ENCODE measurements at regions not wholly inside any gene's neighbourhood (a gene's known extent, or its start where the extent isn't known, plus 50 kb on each side); places are given as distances from the start of the nearest gene placed in this dataset.

GRCh38 chr12:114746297-114747011 lies 62.5 kb upstream of the TBX3 start:
- DNase-seq (ENCODE audit: low spot score): no peak

- peak; percentile 57 for DNase-seq (ENCODE audit: low spot score)
Observed at GRCh38 chr12:114744691-114745090, 60.7 kb upstream of the TBX3 start.

- no peak for DNase-seq (ENCODE audit: low spot score)
Observed at GRCh38 chr12:114744285-114744684, 60.3 kb upstream of the TBX3 start.

DNA sequence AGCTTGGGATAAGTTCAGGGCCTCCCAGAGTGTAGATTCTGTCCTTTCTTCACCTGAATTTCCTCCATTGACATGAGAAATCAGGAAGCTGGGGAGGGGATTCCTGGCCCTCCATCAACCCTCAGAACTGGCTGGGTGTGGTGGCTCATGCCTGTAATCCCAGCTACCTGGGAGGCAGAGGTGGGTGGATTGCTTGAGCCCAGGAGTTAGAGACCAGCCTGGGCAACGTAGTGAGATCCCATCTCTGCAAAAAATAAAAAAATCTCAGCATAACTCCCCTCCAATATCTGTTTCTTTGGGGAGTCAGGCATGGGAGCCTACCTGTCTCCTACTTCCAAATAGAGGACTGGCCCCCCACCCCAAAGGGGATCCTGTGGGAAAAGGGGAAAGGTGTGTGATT lies 59.8 kb upstream of the TBX3 start:
- no peak for DNase-seq (ENCODE audit: low spot score)

- no peak for DNase-seq (ENCODE audit: low spot score)
Observed at GRCh38 chr12:114743289-114743688, 59.3 kb upstream of the TBX3 start.

DNA sequence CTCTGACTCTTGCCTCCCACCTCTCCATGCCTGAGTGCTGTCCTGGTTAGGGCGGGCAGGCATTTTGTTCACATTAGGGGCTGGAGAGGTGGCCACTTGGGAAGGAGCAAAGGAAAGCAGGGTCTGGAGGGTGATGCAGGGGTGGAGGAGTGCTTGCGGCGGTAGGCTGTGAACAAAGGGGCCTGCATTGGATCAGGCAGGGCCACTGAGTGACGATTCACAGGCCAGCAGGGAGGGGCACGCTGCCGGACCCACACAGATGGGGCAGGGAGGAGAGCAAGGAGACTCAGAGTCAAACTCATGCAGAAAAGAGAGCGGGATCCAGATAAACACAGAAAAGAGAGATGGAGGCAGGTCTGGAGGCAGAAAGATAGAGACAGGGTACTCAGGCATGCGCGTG lies 58.4 kb upstream of the TBX3 start:
- no peak for DNase-seq (ENCODE audit: low spot score)

- DNase-seq (ENCODE audit: low spot score): no peak
Observed at GRCh38 chr12:114741940-114742339, 58.0 kb upstream of the TBX3 start.

DNA sequence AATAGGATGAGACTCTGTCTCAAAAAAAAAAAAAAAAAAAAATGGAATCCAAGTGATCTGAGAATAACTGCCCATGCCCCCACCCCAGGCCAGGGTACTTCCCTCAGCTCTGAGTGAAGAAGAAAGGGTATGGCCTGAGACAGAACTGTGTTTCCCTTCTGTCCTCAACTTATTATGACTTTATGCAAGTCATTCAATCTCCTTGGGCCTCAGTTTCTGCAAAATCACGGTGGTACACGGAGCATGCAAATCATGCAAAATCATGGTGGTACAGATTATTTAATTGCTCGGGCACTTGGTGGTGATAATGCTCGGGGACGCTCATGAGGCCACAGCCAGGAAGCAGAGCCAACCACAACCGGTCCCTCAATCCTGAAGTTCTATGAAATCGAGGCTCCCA lies 56.5 kb upstream of the TBX3 start:
- DNase-seq (ENCODE audit: low spot score): no peak

DNA sequence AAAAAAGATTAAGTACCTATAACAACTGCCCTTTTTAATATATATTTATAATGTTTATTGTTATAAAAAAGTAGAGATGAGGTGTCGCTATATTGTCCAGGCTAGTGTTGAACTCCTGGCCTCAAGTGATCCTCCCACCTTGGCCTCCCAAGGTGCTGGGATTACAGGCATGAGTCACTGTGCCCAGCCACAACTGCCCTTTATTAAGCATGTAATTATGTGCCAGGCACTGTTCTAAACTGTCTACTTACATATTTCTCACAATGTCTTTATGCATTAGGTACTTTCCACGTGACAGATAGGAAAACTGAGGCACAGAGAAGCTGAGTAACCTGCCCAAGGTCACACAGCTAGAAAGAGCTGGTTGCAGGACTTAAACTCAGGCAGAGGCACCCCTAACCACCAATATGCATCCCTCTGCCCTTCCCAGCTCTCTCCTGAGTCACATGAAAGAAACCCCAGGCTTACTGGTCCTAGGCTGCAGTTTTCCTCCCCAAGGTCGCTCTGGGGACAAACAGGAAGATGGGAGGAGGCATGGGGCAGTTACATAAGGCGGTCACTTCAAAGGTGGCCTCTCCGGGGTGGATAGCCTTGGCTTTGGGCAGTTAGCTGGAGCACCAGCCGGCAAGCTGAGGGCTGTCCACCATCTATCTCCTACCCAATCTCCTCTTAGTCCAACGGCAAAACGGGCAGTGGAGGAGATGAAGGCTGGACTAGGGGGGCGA lies 54.6 kb upstream of the TBX3 start:
- DNase-seq (ENCODE audit: low spot score): no peak

DNA sequence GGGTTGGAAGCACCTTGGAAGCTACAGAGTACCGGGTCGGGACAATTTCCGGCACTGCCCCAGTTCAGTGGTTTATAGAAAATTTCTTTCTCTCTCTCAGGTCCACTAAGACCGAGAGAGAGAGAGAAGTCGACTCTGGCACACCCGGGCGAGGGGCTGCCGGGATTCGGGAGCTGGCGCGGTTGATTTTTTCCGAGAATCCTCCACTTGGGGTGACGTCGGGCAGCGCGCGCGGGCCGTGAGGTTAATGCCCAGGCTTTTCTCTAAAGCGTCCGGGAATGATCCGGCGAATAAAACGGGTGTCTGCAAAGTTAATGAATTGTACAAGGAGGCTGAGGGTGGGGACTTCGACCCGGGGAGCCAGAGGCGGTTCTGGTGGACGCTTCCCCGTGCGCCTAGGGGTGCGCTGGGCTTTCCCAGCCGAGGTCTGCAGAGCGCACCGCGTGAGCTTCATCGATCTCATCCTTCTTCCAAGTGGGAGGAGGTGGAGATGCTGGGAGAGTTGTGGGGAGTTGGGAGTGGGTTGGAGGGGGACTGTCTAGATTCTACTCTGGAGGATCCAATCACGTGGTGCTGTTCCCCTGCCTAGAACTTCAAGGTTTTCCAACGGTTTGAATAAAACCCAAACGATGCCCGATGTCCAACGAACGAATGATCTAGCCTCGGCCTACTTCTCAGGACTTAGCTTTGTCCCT lies 51.9 kb upstream of the TBX3 start:
- DNase-seq (ENCODE audit: low spot score): no peak

DNA sequence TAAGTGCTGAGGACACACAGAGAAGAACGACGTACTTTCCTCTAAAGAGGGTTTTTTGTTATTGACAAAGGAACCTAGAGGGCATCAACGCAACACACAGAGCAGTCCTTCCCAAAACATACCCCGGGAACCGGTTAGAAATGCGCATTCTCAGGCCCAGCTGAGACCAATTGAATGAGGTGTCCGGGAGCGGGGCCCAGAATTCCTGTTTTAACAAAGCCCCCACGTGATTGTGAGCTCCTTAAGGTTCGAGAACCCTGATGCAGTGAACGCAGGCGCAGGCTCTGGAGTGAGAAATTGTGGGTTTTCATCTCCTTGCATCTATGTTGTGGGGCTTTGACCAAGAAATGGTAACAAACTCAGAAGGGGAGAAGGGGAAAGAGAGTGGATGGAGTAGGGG lies 51.0 kb upstream of the TBX3 start:
- DNase-seq (ENCODE audit: low spot score): no peak

DNA sequence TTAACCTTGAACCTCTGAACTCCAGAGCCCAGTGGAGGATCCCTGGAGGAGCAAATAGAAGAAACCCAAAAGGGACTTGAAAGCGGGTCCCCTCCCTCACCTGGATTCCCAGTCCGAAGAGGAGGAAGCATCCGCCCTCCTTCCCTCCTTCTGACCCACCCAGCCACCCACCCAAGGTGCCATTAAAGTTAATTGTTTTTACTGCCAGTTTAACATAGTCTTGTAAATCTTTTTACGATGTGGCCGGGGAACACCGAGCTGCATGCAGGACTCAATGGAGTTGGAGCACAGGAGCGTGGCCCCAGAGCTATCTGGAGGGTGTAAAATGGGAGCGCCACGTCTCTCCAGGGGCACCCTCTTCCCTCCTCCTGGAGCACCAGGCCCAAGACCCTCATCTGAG lies 49.9 kb upstream of the TBX3 start:
- DNase-seq (ENCODE audit: low spot score): no peak
